IMR-90 (cell line): ENCODE measurements at regions not wholly inside any gene's neighbourhood (a gene's known extent, or its start where the extent isn't known, plus 50 kb on each side); places are given as distances from the start of the nearest gene placed in this dataset.
"Not testable (repeated sequence)": the region's sequence is repeated elsewhere in the genome, so short reads cannot be mapped to it uniquely, and the experiment has no call there.

ENCODE experiments used
- ATAC-seq: fragments of 200-7000 bp; cut with Tn5 transposase; 2 replicates; pipeline ENCODE4 v1.9.1; 2020; ENCODE audit warnings: low read depth, mild to moderate bottlenecking, moderate library complexity
- BruUV-seq: library from RNA; stranded (reverse); fragments of 400-500 nt; replicated peaks from 2 replicates; lab custom pipeline; 2021; lab: Mats Ljungman, UMichigan
- CTCF ChIA-PET: fragments of 300-600 bp; formaldehyde crosslinking; extraction: SDS; loops from one replicate; lab custom pipeline; 2021; ENCODE audit warnings: antibody characterized with exemption; lab: Yijun Ruan, JAX
- POLR2A ChIA-PET: fragments of 300-600 bp; sonication (Branson Sonifier 250); formaldehyde crosslinking; loops from one replicate; lab custom pipeline; 2022; ENCODE audit warnings: antibody characterized with exemption; ENCODE audit not compliant: unreplicated experiment; lab: Charles Lee
- DNase-seq: peaks from one replicate; pipeline ENCODE4 v3.0.0; 2013
- H2AFZ ChIP-seq: replicated peaks from 2 replicates; pipeline ENCODE3; 2013; ENCODE audit warnings: low read length, mild to moderate bottlenecking; ENCODE audit not compliant: poor library complexity
- H2AK5ac ChIP-seq: 2 replicates; pipeline ENCODE4 v1.6.1; 2013; ENCODE audit warnings: low read depth, low read length, inconsistent platforms
- H2AK9ac ChIP-seq: replicated peaks from 2 replicates; pipeline ENCODE3; 2013; ENCODE audit warnings: mild to moderate bottlenecking, low read depth, low read length, moderate library complexity; ENCODE audit not compliant: poor library complexity
- H2BK120ac ChIP-seq: 2 replicates; pipeline ENCODE4 v1.6.1; 2013; ENCODE audit warnings: low read depth, low read length, inconsistent platforms
- H2BK15ac ChIP-seq: 3 replicates; pipeline ENCODE4 v1.6.1; 2013; ENCODE audit warnings: low read depth, low read length, inconsistent platforms
- H2BK20ac ChIP-seq: 2 replicates; pipeline ENCODE4 v1.6.1; 2013; ENCODE audit warnings: low read depth, mild to moderate bottlenecking, inconsistent platforms, low read length, moderate library complexity
- H2BK5ac ChIP-seq: 2 replicates; pipeline ENCODE4 v1.6.1; 2013; ENCODE audit warnings: mild to moderate bottlenecking, low read depth, low read length, inconsistent platforms; ENCODE audit not compliant: poor library complexity, severe bottlenecking
- H3K14ac ChIP-seq: replicated peaks from 2 replicates; pipeline ENCODE4 v1.6.1; 2013; ENCODE audit warnings: low read depth, low read length, inconsistent platforms
- H3K18ac ChIP-seq: 2 replicates; pipeline ENCODE4 v1.6.1; 2013; ENCODE audit warnings: low read depth, low read length, control low read depth
- H3K23ac ChIP-seq: 2 replicates; pipeline ENCODE4 v1.6.1; 2013; ENCODE audit warnings: low read depth, low read length, inconsistent platforms
- H3K27ac ChIP-seq: 2 replicates; pipeline ENCODE4 v1.5.1; 2013; ENCODE audit warnings: mild to moderate bottlenecking, control low read depth, low read length; ENCODE audit not compliant: insufficient read depth
- H3K27me3 ChIP-seq: 2 replicates; pipeline ENCODE4 v1.6.1; 2013; ENCODE audit warnings: low read length; ENCODE audit not compliant: control insufficient read depth, insufficient read depth
- H3K36me3 ChIP-seq: 2 replicates; pipeline ENCODE4 v1.6.1; 2013; ENCODE audit warnings: low read length, mixed read lengths; ENCODE audit not compliant: control insufficient read depth, insufficient read depth
- H3K4ac ChIP-seq: 2 replicates; pipeline ENCODE4 v1.6.1; 2013; ENCODE audit warnings: low read depth, low read length, inconsistent platforms
- H3K4me1 ChIP-seq: 2 replicates; pipeline ENCODE4 v1.6.1; 2013; ENCODE audit warnings: low read length, mixed read lengths; ENCODE audit not compliant: control insufficient read depth, insufficient read depth
- H3K4me2 ChIP-seq: 2 replicates; pipeline ENCODE4 v1.6.1; 2013; ENCODE audit warnings: low read depth, mild to moderate bottlenecking, control low read depth, low read length, moderate library complexity
- H3K4me3 ChIP-seq: 2 replicates; pipeline ENCODE4 v1.5.1; 2013; ENCODE audit warnings: low read depth, mild to moderate bottlenecking, control low read depth, low read length, moderate library complexity; ENCODE audit not compliant: insufficient read depth
- H3K56ac ChIP-seq: 2 replicates; pipeline ENCODE4 v1.6.1; 2013; ENCODE audit warnings: low read length, inconsistent platforms; ENCODE audit not compliant: insufficient read depth; ENCODE audit errors: extremely low read depth
- H3K79me1 ChIP-seq, 2 experiments: 2 replicates each; pipeline ENCODE4 v1.6.1; 2013; ENCODE audit warnings: low read length in 2 of 2, inconsistent platforms in 1 of 2, low read depth in 1 of 2
- H3K9ac ChIP-seq: 2 replicates; pipeline ENCODE4 v1.6.1; 2013; ENCODE audit warnings: low read depth, low read length, control low read depth
- H3K9me1 ChIP-seq: 2 replicates; pipeline ENCODE4 v1.6.1; 2013; ENCODE audit warnings: low read length, inconsistent platforms; ENCODE audit not compliant: insufficient read depth
- H3K9me3 ChIP-seq: 2 replicates; pipeline ENCODE4 v1.6.1; 2013; ENCODE audit warnings: low read length; ENCODE audit not compliant: control insufficient read depth, insufficient read depth
- H4K20me1 ChIP-seq: 2 replicates; pipeline ENCODE4 v1.6.1; 2013; ENCODE audit warnings: low read length, inconsistent platforms; ENCODE audit not compliant: insufficient read depth
- H4K5ac ChIP-seq: 2 replicates; pipeline ENCODE4 v1.6.1; 2013; ENCODE audit warnings: mild to moderate bottlenecking, low read depth, low read length, control low read depth
- H4K8ac ChIP-seq, 2 experiments: 2 replicates each; pipeline ENCODE4 v1.6.1; 2013; ENCODE audit warnings: low read depth in 2 of 2, low read length in 2 of 2, control low read depth in 1 of 2, inconsistent platforms in 1 of 2
- H4K91ac ChIP-seq: 2 replicates; pipeline ENCODE4 v1.6.1; 2013; ENCODE audit warnings: low read depth, low read length, inconsistent platforms; ENCODE audit not compliant: insufficient read depth
- WGBS, 2 experiments: methylation state at CpG; one replicate each; pipeline versions ENCODE4 v1.1.5 to v1.1.7; 2013; ENCODE audit warnings: missing lambda C conversion rate in 2 of 2; ENCODE audit not compliant: insufficient read length in 1 of 2; ENCODE audit errors: extremely low coverage in 2 of 2; 5-methylcytosine and 5-hydroxymethylcytosine counted together
- dilution Hi-C: fragments of 300-500 bp; cut with HindIII; formaldehyde crosslinking; loops from one replicate; pipeline ENCODE4 v1.14.3; 2018; ENCODE audit warnings: low sequenced_read_pairs; ENCODE audit not compliant: unreplicated experiment
- in situ Hi-C: fragments of 300-500 bp; cut with MboI; formaldehyde crosslinking; loops from 3 replicates; pipeline ENCODE4 v1.14.3; 2019; ENCODE audit warnings: low sequenced_read_pairs, inconsistent platforms, mixed read lengths
- intact Hi-C: fragments of 100-400 bp; cut with micrococcal nuclease; formaldehyde crosslinking; loops from 2 replicates; pipeline ENCODE4 v1.10.0; 2022

GRCh38 chrX:51000384-51000783, 89.8 kb downstream of the BMP15 start:
- H3K56ac ChIP-seq, in situ Hi-C loops, H2BK15ac ChIP-seq, H2AK5ac ChIP-seq, H2BK20ac ChIP-seq, H3K4me3 ChIP-seq, H2BK5ac ChIP-seq, H4K20me1 ChIP-seq, H3K9ac ChIP-seq, H4K5ac ChIP-seq, H3K79me1 ChIP-seq, BruUV-seq, DNase-seq, H3K27me3 ChIP-seq, H2AK9ac ChIP-seq, POLR2A ChIA-PET, H3K4me1 ChIP-seq, dilution Hi-C loops, H3K9me3 ChIP-seq, H3K36me3 ChIP-seq, H3K14ac ChIP-seq, intact Hi-C loops, H2BK120ac ChIP-seq, H2AFZ ChIP-seq, H4K91ac ChIP-seq, H3K4ac ChIP-seq, H3K18ac ChIP-seq, H4K8ac ChIP-seq, H3K27ac ChIP-seq, H3K4me2 ChIP-seq, CTCF ChIA-PET, ATAC-seq, H3K9me1 ChIP-seq, H3K23ac ChIP-seq: not testable (repeated sequence)
- no CpG with 5 or more reads among the region's 4 CpGs for WGBS, 2 experiments

GRCh38 chrX:51001733-51002632, 91.4 kb downstream of the BMP15 start:
- H2BK120ac ChIP-seq: not testable (repeated sequence)

More at GRCh38 chrX:51001733-51002632, 91.4 kb downstream of the BMP15 start:
- H3K79me1 ChIP-seq, H4K5ac ChIP-seq, dilution Hi-C loops, H3K27me3 ChIP-seq, H3K9ac ChIP-seq, H3K14ac ChIP-seq, H4K20me1 ChIP-seq, H2AK9ac ChIP-seq, in situ Hi-C loops, H2BK5ac ChIP-seq, H3K56ac ChIP-seq, H3K36me3 ChIP-seq, H3K4me2 ChIP-seq, H2BK20ac ChIP-seq, CTCF ChIA-PET, H3K4me3 ChIP-seq, H3K9me3 ChIP-seq, intact Hi-C loops, H3K4ac ChIP-seq, H3K23ac ChIP-seq, H4K8ac ChIP-seq, H3K9me1 ChIP-seq, BruUV-seq, H2BK15ac ChIP-seq, H2AFZ ChIP-seq, POLR2A ChIA-PET, ATAC-seq, H2AK5ac ChIP-seq, H3K27ac ChIP-seq, H3K4me1 ChIP-seq, DNase-seq, H4K91ac ChIP-seq, H3K18ac ChIP-seq: not testable (repeated sequence)
- 0% methylated on average over 1 of the region's 11 CpGs; no CpG with 5 or more reads in 1 of the 2 experiments for WGBS, 2 experiments
